ENCODE measurements at regions not wholly inside any gene's neighbourhood (a gene's known extent, or its start where the extent isn't known, plus 50 kb on each side); places are given as distances from the start of the nearest gene placed in this dataset.

GRCh38 chr2:45276914-45277313 is 267.7 kb upstream of the SIX2 start:
- no peak for TF ChIP-seq CTCF (conservative IDR thresholded peaks at IDR 0.05; ENCODE audit: low read depth, low read length)
- TF ChIP-seq EZH2 (IDR thresholded peaks at IDR 0.05; ENCODE audit: borderline replicate concordance, low read depth, low read length, poor library complexity, severe bottlenecking), result no peak

Data from A673 (cell line).